Stimulated activated CD4-positive, alpha-beta T cell treated with anti-CD3 and anti-CD28 coated beads, Interleukin-1b, Interleukin-23, amount 100 ng/mL, for 48 hours (primary cell): ENCODE measurements at regions not wholly inside any gene's neighbourhood (a gene's known extent, or its start where the extent isn't known, plus 50 kb on each side); places are given as distances from the start of the nearest gene placed in this dataset.

Experiments used
- DNase-seq: peaks from one replicate; pipeline ENCODE4 v3.0.0-alpha.2; 2020

- DNase-seq, result no peak
Measured at GRCh38 chr1:63049135-63049534, 265.2 kb downstream of the ATG4C start.

GRCh38 chr1:63051356-63051755 is 267.4 kb downstream of the ATG4C start:
- DNase-seq, result no peak

DNA sequence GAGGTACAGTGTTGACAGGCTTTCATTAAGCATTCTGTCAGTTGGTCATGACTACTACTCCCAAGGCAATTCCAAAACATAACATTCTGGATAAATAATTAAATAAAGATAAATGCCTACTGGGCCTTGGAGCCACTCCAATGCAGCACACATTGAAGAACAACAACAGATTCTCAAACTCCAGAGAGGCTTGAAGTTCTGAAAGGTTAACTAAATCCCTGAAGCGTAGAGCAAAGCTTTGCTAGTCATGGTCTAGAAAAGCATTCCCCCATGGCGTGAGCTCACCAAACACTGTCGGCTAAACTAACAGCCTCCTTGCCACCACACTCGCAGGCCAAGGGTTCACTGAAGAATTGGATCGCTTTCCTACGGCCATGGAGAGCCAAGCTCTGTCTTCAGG is 268.0 kb downstream of the ATG4C start:
- DNase-seq, result no peak

DNA sequence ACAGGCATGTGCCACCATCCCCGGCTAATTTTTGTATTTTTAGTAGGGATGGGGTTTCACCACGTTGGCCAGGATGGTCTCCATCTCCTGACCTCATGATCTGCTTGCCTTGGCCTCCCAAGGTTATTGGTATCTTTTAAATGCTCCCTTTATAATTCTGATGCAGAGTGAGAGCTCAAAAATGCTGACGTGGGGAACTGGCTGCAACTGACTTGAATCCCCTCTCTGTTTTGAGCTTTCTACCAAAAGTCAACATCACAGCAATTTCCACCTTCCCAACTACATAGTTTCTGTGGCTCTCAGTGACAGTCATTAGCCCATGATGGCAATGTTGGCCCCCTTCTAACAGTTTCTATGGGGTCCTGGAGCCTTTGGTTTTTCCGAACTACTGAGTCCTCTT is 268.2 kb upstream of the FOXD3 start:
- no peak for DNase-seq

DNA sequence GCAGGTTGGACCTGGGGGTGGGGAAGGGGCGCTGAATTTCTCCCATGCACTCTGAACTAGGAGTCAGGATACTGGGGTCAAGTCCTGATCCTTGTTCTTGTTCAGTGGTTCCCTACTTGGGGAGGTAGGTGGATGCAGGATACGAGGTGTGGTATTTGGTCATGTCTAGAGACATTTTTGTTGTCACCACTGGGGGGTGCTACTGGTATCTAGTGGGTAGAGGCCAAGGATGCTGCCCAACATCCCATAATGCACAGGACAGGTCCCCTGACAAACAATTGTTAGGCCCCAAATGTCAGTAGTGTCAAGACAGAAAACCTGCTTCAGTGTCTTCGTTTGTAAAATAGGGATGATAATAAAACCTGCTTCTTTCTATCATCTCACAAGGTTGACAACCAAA is 259.0 kb upstream of the FOXD3 start:
- DNase-seq, result no peak

DNA sequence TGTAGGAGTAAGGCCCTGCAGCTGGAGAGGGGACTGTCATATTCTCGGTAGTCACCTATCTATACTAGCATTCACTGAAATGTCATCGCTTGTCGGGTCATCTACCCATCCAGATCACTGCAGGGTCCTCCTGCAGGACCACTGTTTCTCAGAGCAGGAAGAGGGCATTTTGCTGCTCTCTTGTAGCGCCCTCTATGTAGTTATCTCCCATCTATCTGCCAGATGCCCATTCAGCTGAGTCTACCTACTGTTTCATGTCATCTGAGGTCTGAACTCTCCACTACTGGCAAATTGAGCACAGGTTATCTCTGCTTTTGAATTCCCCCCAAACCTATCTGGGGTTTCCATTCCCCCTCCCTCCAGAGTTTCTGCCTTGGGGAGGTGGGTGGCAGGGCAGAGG is 258.2 kb upstream of the FOXD3 start:
- no peak for DNase-seq

- DNase-seq, result no peak
Measured at GRCh38 chr1:63068626-63069025, 253.7 kb upstream of the FOXD3 start.

DNA sequence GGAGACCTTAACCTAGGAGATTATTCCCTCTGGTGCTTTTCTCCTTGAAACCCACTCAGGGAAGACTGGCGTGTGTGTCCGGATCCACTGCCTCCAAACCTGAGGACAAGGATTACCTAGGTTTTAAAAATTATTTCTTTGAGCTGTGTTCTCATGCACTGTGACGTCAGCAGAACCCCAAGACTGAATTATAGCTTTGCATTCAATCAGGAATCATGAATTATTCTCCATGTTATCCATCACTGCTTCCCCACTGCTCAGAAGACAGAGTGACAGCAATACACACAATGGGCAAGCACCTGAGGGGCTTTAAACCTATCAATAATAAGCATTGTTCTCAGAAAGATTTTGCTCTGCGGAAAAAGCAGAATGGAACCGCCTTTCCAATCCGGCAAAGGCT is 253.2 kb upstream of the FOXD3 start:
- no peak for DNase-seq

GRCh38 chr1:63073309-63074306 is 248.8 kb upstream of the FOXD3 start:
- no peak for DNase-seq

DNA sequence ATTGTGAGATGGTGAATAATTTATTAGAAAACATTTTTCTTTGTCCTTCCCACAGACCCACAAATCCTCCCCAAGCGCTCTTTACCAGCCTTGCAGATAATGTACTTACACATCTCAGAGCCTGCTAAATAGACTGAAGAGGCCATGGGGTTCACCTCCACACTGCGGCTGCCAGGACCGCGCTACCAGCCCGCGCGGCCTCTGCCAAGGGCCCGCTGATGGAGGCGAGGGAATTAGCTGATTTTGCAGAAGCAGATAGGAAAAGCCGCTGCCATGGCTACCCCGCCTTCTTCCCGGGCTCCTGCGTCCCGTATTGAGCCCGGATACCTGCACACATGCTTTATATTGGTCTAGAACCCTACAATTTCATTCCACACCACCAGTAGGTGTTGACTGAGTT is 248.0 kb upstream of the FOXD3 start:
- DNase-seq, result no peak

GRCh38 chr1:63082766-63083165 is 239.6 kb upstream of the FOXD3 start:
- no peak for DNase-seq

DNA sequence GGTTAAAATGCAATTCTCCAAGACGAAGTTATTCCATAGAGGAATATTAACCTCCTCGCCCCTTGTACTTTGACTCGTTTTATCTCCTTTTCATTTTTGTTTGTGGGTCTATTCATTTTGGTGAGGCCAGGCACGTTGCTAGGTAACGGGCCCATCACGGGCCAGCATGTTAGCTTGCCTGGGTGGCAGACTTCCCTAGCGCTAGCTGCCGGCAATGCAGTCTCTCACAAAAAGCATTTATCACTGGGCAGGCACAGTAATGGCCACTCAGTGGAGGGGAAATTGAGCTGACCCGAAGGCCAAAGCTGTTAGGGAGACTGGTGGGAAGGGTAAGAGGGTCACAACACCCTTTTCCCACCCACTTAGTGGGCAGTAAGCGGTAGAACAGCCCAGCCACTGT is 234.4 kb upstream of the FOXD3 start:
- DNase-seq, result no peak

- DNase-seq, result no peak
Measured at GRCh38 chr1:63099188-63099587, 223.2 kb upstream of the FOXD3 start.

DNA sequence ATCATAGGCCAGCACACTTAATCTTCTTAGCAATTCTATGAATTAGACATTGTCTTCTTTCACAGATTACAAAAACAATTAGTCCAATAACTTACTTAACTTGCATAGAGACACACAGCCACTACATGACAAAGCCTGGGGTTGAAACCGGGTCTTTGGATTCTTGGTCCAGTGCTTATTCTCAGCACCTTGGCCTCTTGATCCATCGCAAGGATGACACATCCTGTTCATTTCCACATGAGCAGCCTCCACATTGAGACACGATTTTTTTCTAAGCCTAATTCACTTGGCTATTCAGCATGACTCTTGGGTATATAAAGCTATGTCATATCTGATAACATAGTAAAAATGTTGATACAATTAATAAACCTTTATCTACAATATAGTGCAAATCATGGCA is 221.0 kb upstream of the FOXD3 start:
- no peak for DNase-seq

DNA sequence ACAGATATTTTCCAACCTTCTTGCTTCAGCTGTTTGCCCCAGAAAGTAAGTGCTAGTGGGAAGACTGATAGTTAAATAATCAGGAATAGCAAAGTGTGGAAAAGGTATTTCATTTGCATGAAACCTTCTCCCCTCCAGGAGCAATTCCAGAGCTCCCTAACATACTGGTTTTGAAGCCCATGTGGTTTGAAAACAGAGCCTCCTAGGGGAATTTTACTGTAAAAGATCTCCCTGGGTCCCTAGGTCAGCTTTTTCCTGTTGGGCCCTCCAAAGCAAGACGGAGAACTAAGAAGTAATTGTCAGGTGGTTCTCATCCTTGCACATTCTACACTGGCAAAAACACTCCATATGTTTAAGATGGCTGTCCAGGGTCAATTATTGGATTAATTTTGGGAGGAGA is 218.7 kb upstream of the FOXD3 start:
- DNase-seq, result no peak

- no peak for DNase-seq
Measured at GRCh38 chr1:63107066-63107465, 215.3 kb upstream of the FOXD3 start.

DNA sequence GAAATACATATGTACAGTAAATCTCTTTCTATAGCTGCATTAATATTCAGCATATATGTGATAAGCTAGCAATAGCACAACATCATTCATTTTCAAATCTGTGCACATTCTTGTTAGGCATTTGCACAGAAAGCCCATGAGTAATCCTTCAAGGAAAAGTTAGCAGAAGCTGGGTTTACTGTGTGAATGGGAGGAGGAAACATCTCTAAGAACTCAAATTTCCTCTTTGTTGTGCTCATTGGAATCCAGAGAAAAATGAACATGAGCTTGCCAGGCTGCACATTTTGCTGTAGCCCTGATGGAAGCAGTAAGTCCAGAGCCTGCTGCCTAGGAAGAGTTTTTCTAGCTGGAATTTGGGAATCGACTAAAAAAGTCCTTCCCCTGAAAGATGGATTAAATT is 214.2 kb upstream of the FOXD3 start:
- DNase-seq, result no peak

DNA sequence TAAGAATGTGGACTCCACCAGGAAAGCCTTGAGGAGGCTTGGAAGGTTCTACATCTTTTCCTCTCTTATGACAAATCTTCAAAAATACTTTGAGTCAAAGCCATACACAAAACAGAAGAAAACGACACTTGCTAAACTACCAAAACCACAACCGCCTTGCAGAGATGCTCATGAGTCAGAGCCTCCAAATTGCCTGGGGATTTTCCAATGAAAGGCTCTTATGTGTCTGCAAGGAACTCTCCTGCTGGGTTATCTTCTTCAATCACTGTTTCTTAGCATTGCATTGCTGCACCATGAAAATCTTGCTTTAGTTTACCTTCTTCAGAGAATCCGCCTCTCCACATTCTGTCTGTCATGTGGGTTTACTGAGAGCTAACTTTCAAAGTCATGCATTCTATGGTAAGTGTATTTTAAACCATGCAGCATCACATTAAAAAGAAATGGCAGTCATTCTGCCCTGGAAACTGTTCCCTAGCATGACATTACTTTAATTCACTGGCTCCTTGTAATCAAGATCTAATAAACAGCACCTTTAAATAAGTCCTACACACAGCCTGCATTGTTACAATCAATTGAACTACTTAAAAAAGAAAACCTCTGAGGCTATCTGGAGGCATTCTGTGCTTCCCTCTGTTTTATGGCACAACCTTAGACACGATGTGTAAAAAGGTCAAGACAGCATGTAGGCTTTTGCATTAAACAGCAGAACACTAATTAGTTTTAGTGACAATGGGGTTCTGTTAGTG is 210.0 kb upstream of the FOXD3 start:
- peak; percentile 4 for DNase-seq

- DNase-seq, result no peak
Measured at GRCh38 chr1:63115527-63115926, 206.8 kb upstream of the FOXD3 start.

- no peak for DNase-seq
Measured at GRCh38 chr1:63116016-63116415, 206.4 kb upstream of the FOXD3 start.

DNA sequence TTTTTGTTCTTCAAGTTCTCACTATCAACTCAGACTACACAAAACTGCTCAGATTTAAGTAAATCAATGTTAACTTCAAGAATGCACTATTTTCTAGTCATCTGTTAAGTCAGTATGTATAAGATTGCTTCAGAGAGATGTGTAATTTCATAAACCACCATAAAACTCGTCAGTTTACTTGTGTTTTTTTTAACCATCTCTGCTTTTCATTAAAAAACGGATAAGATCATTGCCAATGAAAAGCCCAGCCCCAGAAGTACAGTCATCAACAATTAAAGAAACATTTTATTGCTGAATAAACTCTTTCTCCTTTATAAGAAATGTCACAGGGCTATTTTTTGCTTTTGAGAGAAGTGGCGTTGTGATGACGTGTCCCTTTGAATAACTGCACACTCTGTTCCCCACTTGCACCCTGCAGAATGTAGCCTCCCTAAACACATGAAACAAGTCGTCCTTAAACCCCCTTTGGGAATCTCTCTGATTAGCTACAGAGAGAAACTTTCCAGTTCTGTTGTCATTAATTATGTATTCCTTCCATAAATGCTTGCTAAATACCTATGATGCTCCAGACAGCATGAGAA is 202.7 kb upstream of the FOXD3 start:
- no peak for DNase-seq

GRCh38 chr1:63122079-63122478 is 200.3 kb upstream of the FOXD3 start:
- no peak for DNase-seq

- no peak for DNase-seq
Measured at GRCh38 chr1:63124666-63125191, 197.6 kb upstream of the FOXD3 start.

DNA sequence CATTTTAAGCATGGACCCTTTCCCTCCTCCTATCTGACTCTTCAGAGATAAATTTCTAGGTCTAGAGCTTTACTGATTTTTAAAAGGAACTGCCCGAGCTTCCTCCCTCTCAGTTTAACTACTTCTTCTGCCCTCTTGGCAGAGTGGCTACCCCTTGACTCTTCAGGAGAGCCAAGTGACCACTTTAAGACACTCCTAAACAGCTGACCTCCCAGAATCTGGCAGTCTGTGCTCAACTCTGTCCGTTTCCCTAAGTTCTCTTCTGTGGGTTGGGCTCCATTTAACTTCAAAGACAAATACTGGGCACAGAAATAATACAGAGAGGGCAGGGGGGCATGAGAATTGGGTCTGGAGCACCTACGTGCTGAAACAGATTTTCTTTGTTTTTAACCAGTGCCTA is 196.3 kb upstream of the FOXD3 start:
- DNase-seq, result no peak
